DOHH2 (cell line): ENCODE measurements at regions not wholly inside any gene's neighbourhood (a gene's known extent, or its start where the extent isn't known, plus 50 kb on each side); places are given as distances from the start of the nearest gene placed in this dataset.

Experiments
- H3F3A ChIP-seq: fragments of 200-600 bp; sonication (generic), shearing (Covaris generic); 2 replicates; pipeline ENCODE4 v1.6.0; 2016; ENCODE audit warnings: antibody characterized with exemption, mild to moderate bottlenecking; ENCODE audit not compliant: control insufficient read depth, insufficient read depth
- H3K27ac ChIP-seq: fragments of 200-600 bp; sonication (generic); 2 replicates; pipeline ENCODE4 v1.5.1; 2014; ENCODE audit warnings: low read depth, mild to moderate bottlenecking, low read length, moderate library complexity
- H3K27me3 ChIP-seq: fragments of 200-600 bp; sonication (generic); 2 replicates; pipeline ENCODE4 v1.6.1; 2014; ENCODE audit warnings: mild to moderate bottlenecking, low read length, mixed read lengths; ENCODE audit not compliant: control insufficient read depth
- H3K36me3 ChIP-seq: fragments of 200-600 bp; sonication (generic); 2 replicates; pipeline ENCODE4 v1.6.1; 2014; ENCODE audit warnings: mild to moderate bottlenecking, low read length, moderate library complexity, mixed read lengths; ENCODE audit not compliant: control insufficient read depth
- H3K4me1 ChIP-seq: fragments of 200-600 bp; sonication (generic); 2 replicates; pipeline ENCODE4 v1.6.1; 2014; ENCODE audit warnings: mild to moderate bottlenecking, low read length, mixed read lengths; ENCODE audit not compliant: control insufficient read depth
- H3K4me2 ChIP-seq: fragments of 200-600 bp; sonication (generic); 2 replicates; pipeline ENCODE4 v1.6.0; 2014; ENCODE audit warnings: mild to moderate bottlenecking, low read length, moderate library complexity
- H3K4me3 ChIP-seq: fragments of 200-600 bp; sonication (generic); 2 replicates; pipeline ENCODE4 v1.5.1; 2014; ENCODE audit warnings: mild to moderate bottlenecking, low read length, mixed read lengths
- H3K79me2 ChIP-seq: fragments of 200-600 bp; sonication (generic); 2 replicates; pipeline ENCODE4 v1.6.1; 2014; ENCODE audit warnings: mild to moderate bottlenecking, low read length, mixed read lengths; ENCODE audit not compliant: control insufficient read depth
- H3K9me2 ChIP-seq: fragments of 200-600 bp; sonication (generic); replicated peaks from 2 replicates; pipeline ENCODE4 v1.6.1; 2014; ENCODE audit warnings: mild to moderate bottlenecking, low read length, mixed read lengths; ENCODE audit not compliant: control insufficient read depth
- H3K9me3 ChIP-seq: fragments of 200-600 bp; sonication (generic); 2 replicates; pipeline ENCODE4 v1.6.1; 2014; ENCODE audit warnings: antibody characterized with exemption, low read length, mixed read lengths; ENCODE audit not compliant: control insufficient read depth, insufficient read depth
- H4K20me1 ChIP-seq: fragments of 200-600 bp; sonication (generic); 2 replicates; pipeline ENCODE4 v1.6.0; 2014; ENCODE audit warnings: low read depth, mild to moderate bottlenecking, antibody characterized with exemption, low read length, moderate library complexity; ENCODE audit not compliant: control insufficient read depth, insufficient read depth
- EZH2phosphoT487 ChIP-seq: fragments of 200-600 bp; sonication (generic); IDR thresholded peaks from 2 replicates; pipeline ENCODE4 v1.6.1; 2017; ENCODE audit warnings: borderline replicate concordance, mild to moderate bottlenecking, antibody characterized with exemption, low read length, moderate library complexity, mixed read lengths
- TF ChIP-seq, protein P1 (sequence below): fragments of 200-600 bp; sonication (generic); IDR thresholded peaks from one replicate; pipeline ENCODE4 v1.5.1; 2014; ENCODE audit warnings: antibody characterized with exemption, mild to moderate bottlenecking, low read depth, low read length; ENCODE audit not compliant: poor library complexity, severe bottlenecking

DNA sequence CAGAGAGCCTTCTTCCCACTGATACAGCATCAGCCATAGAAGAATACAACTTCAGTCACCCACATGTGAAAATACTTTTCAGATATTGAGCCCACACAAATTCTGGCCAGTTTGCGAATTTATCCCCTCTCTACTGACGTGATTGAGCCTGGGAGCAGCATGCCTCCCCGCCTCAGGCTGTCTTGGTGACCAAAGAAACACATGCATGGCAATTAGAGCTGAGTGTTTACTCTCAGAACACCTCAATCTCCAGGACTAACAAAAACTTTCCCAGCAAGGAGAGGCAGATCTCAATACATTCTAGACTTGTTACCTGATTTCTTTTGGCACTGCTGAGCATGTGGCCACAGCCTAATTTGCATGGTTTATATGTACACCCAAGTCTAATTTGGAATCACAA is 122.5 kb downstream of the TMEM26 start:
- no peak overlapping the region for H3K4me3 ChIP-seq
- H3K36me3 ChIP-seq, result no peaks in the 10 kb centered on the region
- H3K27me3 ChIP-seq, result 0 out of 2 replicates have a peak, but pooled peaks cover 4% of the 10 kb centered on the region
- H3K9me2 ChIP-seq, result no peaks in the 10 kb centered on the region
- H3F3A ChIP-seq, result no peaks in the 10 kb centered on the region
- H3K4me1 ChIP-seq, result no peaks in the 10 kb centered on the region
- H3K4me2 ChIP-seq, result no peak overlapping the region
- H3K79me2 ChIP-seq, result no peaks in the 10 kb centered on the region
- no peaks in the 10 kb centered on the region for H4K20me1 ChIP-seq
- TF ChIP-seq EZH2phosphoT487, result no peak
- TF ChIP-seq, protein P1, sequence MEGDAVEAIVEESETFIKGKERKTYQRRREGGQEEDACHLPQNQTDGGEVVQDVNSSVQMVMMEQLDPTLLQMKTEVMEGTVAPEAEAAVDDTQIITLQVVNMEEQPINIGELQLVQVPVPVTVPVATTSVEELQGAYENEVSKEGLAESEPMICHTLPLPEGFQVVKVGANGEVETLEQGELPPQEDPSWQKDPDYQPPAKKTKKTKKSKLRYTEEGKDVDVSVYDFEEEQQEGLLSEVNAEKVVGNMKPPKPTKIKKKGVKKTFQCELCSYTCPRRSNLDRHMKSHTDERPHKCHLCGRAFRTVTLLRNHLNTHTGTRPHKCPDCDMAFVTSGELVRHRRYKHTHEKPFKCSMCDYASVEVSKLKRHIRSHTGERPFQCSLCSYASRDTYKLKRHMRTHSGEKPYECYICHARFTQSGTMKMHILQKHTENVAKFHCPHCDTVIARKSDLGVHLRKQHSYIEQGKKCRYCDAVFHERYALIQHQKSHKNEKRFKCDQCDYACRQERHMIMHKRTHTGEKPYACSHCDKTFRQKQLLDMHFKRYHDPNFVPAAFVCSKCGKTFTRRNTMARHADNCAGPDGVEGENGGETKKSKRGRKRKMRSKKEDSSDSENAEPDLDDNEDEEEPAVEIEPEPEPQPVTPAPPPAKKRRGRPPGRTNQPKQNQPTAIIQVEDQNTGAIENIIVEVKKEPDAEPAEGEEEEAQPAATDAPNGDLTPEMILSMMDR, result no peak
- H3K27ac ChIP-seq, result no peak overlapping the region
- no peaks in the 10 kb centered on the region for H3K9me3 ChIP-seq

DNA sequence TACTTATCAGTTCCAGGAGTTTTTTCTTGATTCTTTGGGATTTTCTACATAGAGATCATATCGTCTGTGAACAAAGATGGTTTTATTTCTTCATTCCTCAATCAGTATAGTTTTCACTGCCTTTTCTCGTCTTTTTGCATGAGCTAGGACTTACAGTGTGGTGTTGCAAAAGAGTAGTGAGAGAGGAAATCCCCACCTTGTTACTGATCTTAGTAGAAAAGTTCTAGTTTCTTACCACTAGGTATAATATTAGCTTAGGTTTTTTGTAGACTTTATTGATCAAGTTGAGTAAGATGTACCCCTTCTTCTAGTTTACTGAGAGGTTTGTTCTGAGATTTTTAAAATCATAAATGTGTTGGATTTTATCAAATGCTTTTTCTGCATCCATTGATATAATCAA is 123.3 kb downstream of the TMEM26 start:
- no peaks in the 10 kb centered on the region for H3K79me2 ChIP-seq
- no peaks in the 10 kb centered on the region for H3K36me3 ChIP-seq
- no peak overlapping the region for H3K4me3 ChIP-seq
- TF ChIP-seq, protein P1, result no peak
- no peak for TF ChIP-seq EZH2phosphoT487
- no peaks in the 10 kb centered on the region for H3K9me2 ChIP-seq
- no peaks in the 10 kb centered on the region for H3K4me1 ChIP-seq
- 0 out of 2 replicates have a peak, but pooled peaks cover 7% of the 10 kb centered on the region for H3K27me3 ChIP-seq
- H3F3A ChIP-seq, result no peaks in the 10 kb centered on the region
- H3K27ac ChIP-seq, result no peak overlapping the region
- no peaks in the 10 kb centered on the region for H4K20me1 ChIP-seq
- no peaks in the 10 kb centered on the region for H3K9me3 ChIP-seq
- no peak overlapping the region for H3K4me2 ChIP-seq

DNA sequence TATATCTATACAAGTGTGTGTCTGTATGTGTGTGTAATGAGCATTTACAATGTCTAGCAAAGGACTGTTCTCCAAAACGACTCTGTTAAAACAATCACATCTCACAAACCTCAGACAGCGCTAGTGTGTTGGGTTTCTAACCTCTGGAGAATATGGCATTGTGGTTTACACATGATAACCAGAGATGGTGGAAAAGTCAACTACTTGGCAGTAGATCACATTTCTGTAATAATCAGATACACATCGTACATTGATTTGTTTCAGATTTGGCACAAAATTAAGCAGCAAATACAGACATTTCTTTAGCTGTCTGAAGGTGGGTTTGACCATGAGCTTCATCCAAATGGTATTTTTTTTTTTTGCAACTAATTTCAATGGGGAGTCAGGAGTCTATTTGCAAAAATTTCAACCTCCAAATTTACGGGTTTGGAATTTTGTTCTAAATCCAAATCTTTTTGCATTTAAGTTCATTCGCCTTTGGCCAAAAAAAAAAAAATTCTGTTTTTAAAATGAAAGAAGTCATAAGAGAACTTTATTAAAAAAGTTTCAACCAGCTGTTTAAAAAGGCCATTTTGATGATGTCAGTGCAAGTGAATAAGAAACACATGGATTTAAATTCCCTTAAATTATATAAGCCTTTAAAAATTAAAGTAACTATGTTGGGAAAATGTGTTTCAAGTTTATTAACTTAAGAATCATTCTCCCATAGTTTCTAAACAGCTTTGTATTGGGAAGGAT is 127.8 kb downstream of the TMEM26 start:
- H3F3A ChIP-seq, result no peaks in the 10 kb centered on the region
- TF ChIP-seq, protein P1, result no peak
- TF ChIP-seq EZH2phosphoT487, result no peak
- no peak overlapping the region for H3K27ac ChIP-seq
- H3K27me3 ChIP-seq, result 0 out of 2 replicates have a peak, but pooled peaks cover 7% of the 10 kb centered on the region
- H3K4me2 ChIP-seq, result no peak overlapping the region
- H3K4me1 ChIP-seq, result no peaks in the 10 kb centered on the region
- H3K9me2 ChIP-seq, result no peaks in the 10 kb centered on the region
- H3K36me3 ChIP-seq, result no peaks in the 10 kb centered on the region
- H3K4me3 ChIP-seq, result no peak overlapping the region
- H4K20me1 ChIP-seq, result no peaks in the 10 kb centered on the region
- no peaks in the 10 kb centered on the region for H3K79me2 ChIP-seq
- no peaks in the 10 kb centered on the region for H3K9me3 ChIP-seq
